Neural progenitor cell (in vitro differentiated cells): ENCODE measurements at regions not wholly inside any gene's neighbourhood (a gene's known extent, or its start where the extent isn't known, plus 50 kb on each side); places are given as distances from the start of the nearest gene placed in this dataset.
"Not testable (repeated sequence)": the region's sequence is repeated elsewhere in the genome, so short reads cannot be mapped to it uniquely, and the experiment has no call there.

Experiments used
- CTCF ChIP-seq: fragments of 200-600 bp; sonication (generic); IDR thresholded peaks from 2 replicates; pipeline ENCODE4 v1.5.1; 2017; ENCODE audit warnings: antibody characterized with exemption, mild to moderate bottlenecking
- EZH2 ChIP-seq: fragments of 200-600 bp; sonication (generic); IDR thresholded peaks from 2 replicates; pipeline ENCODE4 v1.6.1; 2017; ENCODE audit warnings: antibody characterized with exemption, mild to moderate bottlenecking, moderate library complexity

GRCh38 chr3:34679055-34679454 lies 880.6 kb downstream of the PDCD6IP start:
- TF ChIP-seq CTCF, EZH2: not testable (repeated sequence)
